BE2C (cell line): ENCODE measurements at regions not wholly inside any gene's neighbourhood (a gene's known extent, or its start where the extent isn't known, plus 50 kb on each side); places are given as distances from the start of the nearest gene placed in this dataset.

ENCODE experiments used
- DNase-seq: peaks from one replicate; pipeline ENCODE4 v3.0.0-alpha.2; 2020
- H3K27me3 ChIP-seq: fragments of 250-450 bp; sonication (Bioruptor Pico); 2 replicates; pipeline ENCODE4 v1.5.1; 2020; ENCODE audit warnings: mild to moderate bottlenecking
- H3K36me3 ChIP-seq: fragments of 250-450 bp; sonication (Bioruptor Pico); 2 replicates; pipeline ENCODE4 v1.5.1; 2020; ENCODE audit warnings: mild to moderate bottlenecking
- H3K4me1 ChIP-seq: fragments of 250-450 bp; sonication (Bioruptor Pico); 2 replicates; pipeline ENCODE4 v1.5.1; 2020
- H3K4me3 ChIP-seq: 2 replicates; pipeline ENCODE4 v1.5.1; 2011; ENCODE audit warnings: low read depth, low read length
- H3K9me3 ChIP-seq: fragments of 250-450 bp; sonication (Bioruptor Pico); 2 replicates; pipeline ENCODE4 v1.5.1; 2020
- CTCF ChIP-seq: IDR thresholded peaks from 2 replicates; pipeline ENCODE4 v1.5.1; 2012; ENCODE audit warnings: mild to moderate bottlenecking, low read depth, low read length

- no peak overlapping the region for H3K4me3 ChIP-seq
- no peaks in the 10 kb centered on the region for H3K9me3 ChIP-seq
- H3K4me1 ChIP-seq, result no peaks in the 10 kb centered on the region
- no peaks in the 10 kb centered on the region for H3K36me3 ChIP-seq
- H3K27me3 ChIP-seq, result no peaks in the 10 kb centered on the region
- TF ChIP-seq CTCF, result no peak
- DNase-seq, result no peak
Measured at GRCh38 chr4:111933703-111934102, 211.6 kb upstream of the FAM241A start.

DNA sequence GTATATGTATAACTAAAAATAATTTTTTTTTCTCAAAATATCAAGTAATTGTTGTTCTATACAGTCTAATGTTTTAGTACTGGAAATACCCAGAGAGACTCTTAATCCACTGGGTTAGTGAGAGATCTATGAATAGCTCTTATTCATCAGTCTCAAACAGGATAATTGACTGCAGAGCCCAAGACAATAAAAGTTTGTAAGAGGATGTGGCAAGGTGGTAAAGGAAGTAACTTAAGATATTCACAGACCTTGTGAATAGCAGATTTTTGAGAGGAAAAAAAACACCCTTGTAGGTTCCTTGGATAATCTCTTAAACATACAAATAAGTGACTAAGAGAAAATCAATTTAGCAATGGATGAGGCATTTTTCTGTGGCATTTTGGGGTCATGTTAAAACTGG is 210.9 kb upstream of the FAM241A start:
- no peak for DNase-seq
- H3K4me3 ChIP-seq, result no peak overlapping the region
- H3K4me1 ChIP-seq, result no peaks in the 10 kb centered on the region
- no peaks in the 10 kb centered on the region for H3K27me3 ChIP-seq
- no peaks in the 10 kb centered on the region for H3K9me3 ChIP-seq
- no peak for TF ChIP-seq CTCF
- H3K36me3 ChIP-seq, result no peaks in the 10 kb centered on the region

DNA sequence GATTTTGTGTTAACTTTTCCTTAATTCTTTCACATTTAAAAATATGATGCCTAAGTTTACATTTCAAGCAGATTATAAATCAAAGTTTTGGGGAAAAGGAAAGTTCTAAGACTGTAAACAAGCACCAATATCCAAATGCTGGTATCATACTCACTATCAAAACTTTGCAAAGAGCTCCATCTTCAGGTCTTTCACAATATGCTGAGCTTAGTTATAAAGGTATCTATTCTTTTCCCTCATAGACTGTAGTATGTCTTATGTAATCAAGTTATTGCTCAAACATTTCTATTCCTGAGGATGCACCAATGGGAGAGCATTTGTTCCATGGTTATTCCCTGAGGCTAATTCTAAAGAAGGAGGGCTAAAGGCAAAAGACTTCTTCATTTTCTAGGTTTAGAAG is 207.9 kb upstream of the FAM241A start:
- H3K9me3 ChIP-seq, result no peaks in the 10 kb centered on the region
- no peaks in the 10 kb centered on the region for H3K27me3 ChIP-seq
- H3K36me3 ChIP-seq, result no peaks in the 10 kb centered on the region
- no peaks in the 10 kb centered on the region for H3K4me1 ChIP-seq
- no peak overlapping the region for H3K4me3 ChIP-seq
- peak; percentile 37 for TF ChIP-seq CTCF
- DNase-seq, result no peak

- DNase-seq, result no peak
- no peaks in the 10 kb centered on the region for H3K36me3 ChIP-seq
- TF ChIP-seq CTCF, result no peak
Measured at GRCh38 chr4:111941957-111942356, 203.3 kb upstream of the FAM241A start.

DNA sequence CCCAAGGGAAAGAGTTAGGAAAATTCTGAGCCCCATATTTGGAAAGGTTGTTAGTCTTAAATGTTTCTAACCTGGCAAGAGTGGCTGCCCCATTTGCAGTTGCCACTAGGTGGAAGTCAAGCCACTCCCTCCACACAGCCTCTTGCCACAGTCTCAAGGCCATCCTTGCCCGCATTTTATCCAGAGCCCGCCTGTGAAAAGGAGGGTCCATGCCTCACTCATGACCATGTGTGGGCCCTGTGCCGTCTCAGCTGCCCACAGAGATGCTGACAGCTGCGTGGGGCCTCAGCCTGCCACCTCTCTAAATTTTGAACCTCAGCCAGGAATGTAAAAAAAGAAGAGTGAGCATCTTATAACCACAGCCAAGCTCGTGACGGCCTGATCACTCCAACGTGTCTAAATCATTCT is 201.5 kb upstream of the FAM241A start:
- Histone ChIP-seq H3K36me3 (no peaks in the 10 kb centered on the region), H3K9me3 (no peaks in the 10 kb centered on the region), H3K27me3 (no peaks in the 10 kb centered on the region), H3K4me1 (no peaks in the 10 kb centered on the region), H3K4me3 (no peak overlapping the region)
- peak; percentile 53 for TF ChIP-seq CTCF
- peak; percentile 33 for DNase-seq

More at GRCh38 chr4:111941957-111942356, 203.3 kb upstream of the FAM241A start:
- H3K4me1 ChIP-seq, result no peaks in the 10 kb centered on the region
- no peaks in the 10 kb centered on the region for H3K27me3 ChIP-seq
- H3K4me3 ChIP-seq, result no peak overlapping the region
- no peaks in the 10 kb centered on the region for H3K9me3 ChIP-seq

DNA sequence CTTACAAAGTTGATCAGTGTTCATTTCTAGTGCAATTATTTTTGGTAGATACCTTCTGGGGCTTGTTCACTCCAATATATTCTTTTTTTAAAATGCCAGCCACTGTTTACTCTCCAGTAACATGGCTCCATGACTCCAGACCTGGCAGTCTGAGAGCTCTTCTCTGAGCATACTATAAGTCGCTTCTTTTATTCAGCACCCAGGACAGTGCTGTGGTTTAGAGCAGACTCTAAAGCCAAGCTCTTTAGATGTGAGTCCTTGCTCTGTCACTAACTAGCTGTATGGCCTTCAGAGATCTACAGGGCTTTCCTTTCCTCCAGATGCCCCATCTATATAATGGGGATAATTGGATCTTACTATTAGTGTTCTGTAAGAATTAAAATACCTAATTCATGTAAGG is 200.2 kb upstream of the FAM241A start:
- no peaks in the 10 kb centered on the region for H3K9me3 ChIP-seq
- H3K36me3 ChIP-seq, result no peaks in the 10 kb centered on the region
- H3K4me1 ChIP-seq, result no peaks in the 10 kb centered on the region
- no peak for TF ChIP-seq CTCF
- no peaks in the 10 kb centered on the region for H3K27me3 ChIP-seq
- no peak for DNase-seq
- no peak overlapping the region for H3K4me3 ChIP-seq
